K562 (cell line): ENCODE measurements at regions not wholly inside any gene's neighbourhood (a gene's known extent, or its start where the extent isn't known, plus 50 kb on each side); places are given as distances from the start of the nearest gene placed in this dataset.

ENCODE experiments used
- ATAC-seq: fragments of 200-7000 bp; cut with Tn5 transposase; 3 replicates; pipeline ENCODE4 v1.9.1; 2020; ENCODE audit warnings: moderate library complexity
- BruUV-seq: library from RNA; stranded (reverse); fragments of 400-500 nt; replicated peaks from 2 replicates; lab custom pipeline; 2021; lab: Mats Ljungman, UMichigan
- CTCF ChIA-PET: fragments of 300-600 bp; formaldehyde crosslinking; extraction: SDS; loops from one replicate; lab custom pipeline; 2021; ENCODE audit warnings: low intra/inter-chr PET ratio; lab: Yijun Ruan, JAX
- POLR2A ChIA-PET: fragments of 300-600, 350-650 bp; sonication (Branson Sonifier 250); formaldehyde crosslinking; extraction: SDS; loops from one replicate; lab custom pipeline; 2021; ENCODE audit warnings: antibody characterized with exemption, inconsistent platforms; lab: Yijun Ruan, JAX
- DNase-seq, 4 experiments: peaks; one replicate each; pipeline versions ENCODE4 v3.0.0 to v3.0.0-alpha.2; 2011 to 2018; ENCODE audit warnings: low spot score in 3 of 4, mixed read lengths in 3 of 4; ENCODE audit errors: extremely low read depth in 1 of 4
- FAIRE-seq: peaks from 2 replicates; lab custom pipeline; 2011; peaks lifted over from hg19 to GRCh38; lab: Jason Lieb, UNC
- H2AFZ ChIP-seq: 2 replicates; pipeline ENCODE4 v1.6.0; 2011; ENCODE audit warnings: low read depth, low read length, control low read depth, inconsistent platforms
- H3K27ac ChIP-seq: fragments of 200-600 bp; 3 replicates; pipeline ENCODE4 v1.8.0; 2011; ENCODE audit warnings: low read depth, mild to moderate bottlenecking, control low read depth, inconsistent platforms, low read length, moderate library complexity, mixed read lengths; ENCODE audit errors: extremely low read depth
- H3K27me3 ChIP-seq, 2 experiments: fragments of 300-600 bp in 1 of 2; 2 replicates in 1 of 2; 3 replicates in 1 of 2; pipeline versions ENCODE4 v1.6.0 to v1.8.0; 2011; ENCODE audit warnings: inconsistent platforms in 2 of 2, low read length in 2 of 2, mild to moderate bottlenecking in 1 of 2, mixed read lengths in 1 of 2, moderate library complexity in 1 of 2; ENCODE audit not compliant: control insufficient read depth in 2 of 2, insufficient read depth in 2 of 2
- H3K36me3 ChIP-seq: fragments of 300-600 bp; 3 replicates; pipeline ENCODE4 v1.8.0; 2011; ENCODE audit warnings: mild to moderate bottlenecking, low read length, inconsistent platforms; ENCODE audit not compliant: control insufficient read depth, insufficient read depth
- H3K4me1 ChIP-seq, 2 experiments: fragments of 200-600 bp in 1 of 2; replicated peaks in 1 of 2; 2 replicates in 1 of 2; 3 replicates in 1 of 2; pipeline versions ENCODE4 v1.5.1 to v1.8.0; 2011; ENCODE audit warnings: inconsistent platforms in 2 of 2, low read length in 2 of 2, mild to moderate bottlenecking in 1 of 2, mixed read lengths in 1 of 2, moderate library complexity in 1 of 2; ENCODE audit not compliant: control insufficient read depth in 2 of 2, insufficient read depth in 2 of 2
- H3K4me2 ChIP-seq: 2 replicates; pipeline ENCODE4 v1.6.1; 2011; ENCODE audit warnings: low read length, control low read depth, inconsistent platforms, mixed read lengths; ENCODE audit not compliant: insufficient read depth
- H3K4me3 ChIP-seq: fragments of 200-600 bp; sonication (generic), shearing (Covaris generic); 2 replicates; pipeline ENCODE4 v1.5.1; 2016; ENCODE audit warnings: control low read depth, inconsistent platforms
- H3K79me2 ChIP-seq: fragments of 200-600 bp; 3 replicates; pipeline ENCODE4 v1.8.0; 2011; ENCODE audit warnings: low read length, inconsistent platforms; ENCODE audit not compliant: control insufficient read depth, insufficient read depth
- H3K9ac ChIP-seq, 2 experiments: 2 replicates each; pipeline versions ENCODE4 v1.6.0 to v1.6.1; 2011; ENCODE audit warnings: low read depth in 2 of 2, low read length in 2 of 2, control low read depth in 1 of 2, inconsistent platforms in 1 of 2, mild to moderate bottlenecking in 1 of 2, mixed read lengths in 1 of 2; ENCODE audit not compliant: insufficient read depth in 1 of 2
- H3K9me1 ChIP-seq: one replicate; pipeline ENCODE4 v1.6.0; 2011; ENCODE audit warnings: inconsistent platforms, mild to moderate bottlenecking, low read length, moderate library complexity; ENCODE audit not compliant: control insufficient read depth, insufficient read depth
- H3K9me3 ChIP-seq: replicated peaks from 2 replicates; pipeline ENCODE4 v1.5.1; 2011; ENCODE audit warnings: low read depth, low read length, inconsistent platforms; ENCODE audit not compliant: control insufficient read depth, insufficient read depth
- H4K20me1 ChIP-seq: replicated peaks from 2 replicates; pipeline ENCODE4 v1.6.1; 2011; ENCODE audit warnings: low read length, inconsistent platforms, mixed read lengths; ENCODE audit not compliant: control insufficient read depth, insufficient read depth
- BRD9 ChIP-seq: fragments of 450-650 bp; IDR thresholded peaks from 2 replicates; pipeline ENCODE4 v1.6.1; 2018; ENCODE audit warnings: low read depth; ENCODE audit not compliant: partially characterized antibody
- DIDO1 ChIP-seq: fragments of 450-650 bp; IDR thresholded peaks from 2 replicates; pipeline ENCODE4 v1.6.1; 2016; ENCODE audit warnings: low read depth, missing biosample characterization, missing genetic modification characterization
- FOSL1 ChIP-seq: fragments of 200-800 bp; sonication (Bioruptor generic); conservative IDR thresholded peaks from 2 replicates; pipeline ENCODE4 v1.6.1; 2016; ENCODE audit warnings: missing genetic modification characterization, missing compliant biosample characterization
- GABPB2 ChIP-seq: fragments of 250-450 bp; sonication (Bioruptor Pico); conservative IDR thresholded peaks from 2 replicates; pipeline ENCODE4 v1.5.1; 2021; ENCODE audit warnings: mild to moderate bottlenecking
- GATAD2B ChIP-seq: fragments of 450-650 bp; IDR thresholded peaks from 2 replicates; pipeline ENCODE4 v1.6.1; 2017; ENCODE audit warnings: mild to moderate bottlenecking, borderline replicate concordance
- LCOR ChIP-seq: sonication (generic); formaldehyde crosslinking; IDR thresholded peaks from 2 replicates; pipeline ENCODE4 v1.8.0; 2022; ENCODE audit warnings: mild to moderate bottlenecking, missing genetic modification reagents
- MCM7 ChIP-seq, 2 experiments: fragments of 450-650 bp; IDR thresholded peaks; 2 replicates each; pipeline ENCODE4 v1.6.1; 2016 to 2018
- MIER1 ChIP-seq: fragments of 450-650 bp; IDR thresholded peaks from 2 replicates; pipeline ENCODE4 v1.6.1; 2016; ENCODE audit warnings: antibody characterized with exemption, mild to moderate bottlenecking, low read depth
- PCBP2 ChIP-seq: fragments of 200-400 bp; formaldehyde crosslinking; IDR thresholded peaks from 2 replicates; pipeline ENCODE4 v1.6.1; 2018; ENCODE audit warnings: low read length, low read depth, mild to moderate bottlenecking, moderate library complexity; ENCODE audit not compliant: poor library complexity, severe bottlenecking
- RNF2 ChIP-seq: sonication (generic); IDR thresholded peaks from 2 replicates; pipeline ENCODE4 v1.6.1; 2016
- XRCC4 ChIP-seq: IDR thresholded peaks from one replicate; pipeline ENCODE4 v1.6.1; 2011; ENCODE audit not compliant: insufficient read depth, insufficient read length; ENCODE audit errors: extremely low read depth
- ZKSCAN3 ChIP-seq: fragments of 250-450 bp; sonication (Bioruptor Pico); IDR thresholded peaks from 2 replicates; pipeline ENCODE4 v1.4.0; 2020
- ZNF175 ChIP-seq: fragments of 200-800 bp; sonication (Bioruptor generic); IDR thresholded peaks from 2 replicates; pipeline ENCODE4 v1.6.1; 2016; ENCODE audit warnings: low read depth, mild to moderate bottlenecking, missing genetic modification characterization, missing compliant biosample characterization
- ZNF217 ChIP-seq: sonication (generic); formaldehyde crosslinking; IDR thresholded peaks from 2 replicates; pipeline ENCODE4 v1.8.0; 2022; ENCODE audit warnings: mild to moderate bottlenecking, missing genetic modification reagents
- ZNF444 ChIP-seq: fragments of 250-450 bp; sonication (Bioruptor Pico); IDR thresholded peaks from 2 replicates; pipeline ENCODE4 v1.4.0; 2020; ENCODE audit warnings: mild to moderate bottlenecking, moderate library complexity
- WGBS: fragments of 100-300 bp; shearing (Covaris generic); methylation state at CpG from one replicate; pipeline ENCODE4 v1.1.6; 2016; ENCODE audit warnings: low coverage, mixed read lengths; ENCODE audit not compliant: insufficient coverage; ENCODE audit errors: missing lambda C conversion rate; 5-methylcytosine and 5-hydroxymethylcytosine counted together
- in situ Hi-C: fragments of 300-500 bp; cut with MboI; formaldehyde crosslinking; loops from 4 replicates; pipeline ENCODE4 v1.15.0; 2018; ENCODE audit warnings: inconsistent platforms, mixed read lengths
- intact Hi-C: fragments of 100-400 bp; cut with micrococcal nuclease; formaldehyde crosslinking; loops from 2 replicates; pipeline ENCODE4 v1.14.2; 2022
- TF ChIP-seq, protein P1 (sequence below): fragments of 200-800 bp; sonication (Bioruptor generic); IDR thresholded peaks from 2 replicates; pipeline ENCODE4 v1.6.1; 2017; ENCODE audit warnings: missing genetic modification characterization, missing compliant biosample characterization
- TF ChIP-seq, protein P2 (sequence below): fragments of 450-650 bp; IDR thresholded peaks from 2 replicates; pipeline ENCODE4 v1.6.1; 2016; ENCODE audit warnings: antibody characterized with exemption
- TF ChIP-seq, protein P3 (sequence below): sonication (generic); formaldehyde crosslinking; IDR thresholded peaks from 2 replicates; pipeline ENCODE4 v1.5.0; 2020; ENCODE audit warnings: missing genetic modification reagents
- TF ChIP-seq, protein P4 (sequence below), 2 experiments: fragments of 450-650 bp; conservative IDR thresholded peaks; 2 replicates each; pipeline ENCODE4 v1.6.1; 2017; ENCODE audit warnings: mild to moderate bottlenecking in 2 of 2, moderate library complexity in 2 of 2

DNA sequence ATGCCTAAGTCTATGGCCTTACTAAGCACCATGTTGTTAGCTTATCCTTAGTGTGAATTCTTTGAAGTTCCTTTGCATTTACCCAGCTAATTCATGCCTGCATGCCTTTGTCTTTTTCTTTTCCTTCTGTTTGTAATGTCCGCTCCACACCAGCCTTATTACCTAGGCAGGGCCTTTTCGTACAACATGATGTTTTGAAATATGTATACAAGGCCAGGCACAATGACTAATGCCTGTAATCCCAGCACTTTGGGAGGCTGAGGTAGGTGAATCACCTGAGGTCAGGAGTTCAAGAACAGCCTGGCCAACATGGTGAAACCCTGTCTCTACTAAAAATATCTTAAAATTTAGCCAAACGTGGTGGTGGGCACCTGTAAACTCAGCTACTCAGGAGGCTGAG lies 1636.5 kb upstream of the SEL1L start (continued):
- TF ChIP-seq BRD9 (no peak), GABPB2 (CRISPR knock-in tag) (no peak), ZNF217 (CRISPR knock-in tag) (no peak), FOSL1 (tag) (no peak), PCBP2 (no peak), GATAD2B (no peak)

DNA sequence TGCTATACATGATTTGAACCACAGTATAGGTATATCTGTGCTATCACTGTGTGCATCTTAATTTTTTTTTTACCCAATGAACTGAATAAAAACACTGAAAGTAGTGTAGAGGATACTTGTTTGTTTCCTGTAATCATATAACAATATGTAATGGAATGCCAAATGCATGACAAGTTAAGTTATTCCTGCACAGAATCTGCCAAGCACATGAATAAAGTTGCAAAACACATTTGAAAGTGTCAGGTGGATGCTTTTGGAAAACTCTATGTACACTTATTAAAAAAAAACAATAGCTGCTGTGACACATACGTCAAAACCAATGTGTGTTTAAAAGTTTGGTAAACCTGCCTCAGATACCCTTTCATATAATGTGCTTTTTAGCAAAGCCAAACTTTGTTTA lies 1638.1 kb upstream of the SEL1L start:
- H3K9ac ChIP-seq: no peak overlapping the region
- BruUV-seq: no TSS peak
- H3K9me1 ChIP-seq: no peaks in the 10 kb centered on the region
- no peaks in the 10 kb centered on the region for H3K9me3 ChIP-seq
- POLR2A ChIA-PET: no interaction called here
- H2AFZ ChIP-seq: no peak overlapping the region
- intact Hi-C loops (no loop called here), in situ Hi-C loops (no loop called here)
- CTCF ChIA-PET: no interaction called here
- H3K36me3 ChIP-seq: no peaks in the 10 kb centered on the region
- no peak overlapping the region for H3K4me2 ChIP-seq
- 0% methylated on average over 1 of the region's 1 CpG for WGBS
- H4K20me1 ChIP-seq: no peaks in the 10 kb centered on the region
- DNase-seq (no peak), ATAC-seq (no peak), FAIRE-seq (no peak)
- no peaks in the 10 kb centered on the region for H3K27me3 ChIP-seq
- H3K4me1 ChIP-seq: no peaks in the 10 kb centered on the region
- no peaks in the 10 kb centered on the region for H3K79me2 ChIP-seq
- no peak overlapping the region for H3K27ac ChIP-seq
- H3K4me3 ChIP-seq: no peak overlapping the region
- TF ChIP-seq, protein P1, sequence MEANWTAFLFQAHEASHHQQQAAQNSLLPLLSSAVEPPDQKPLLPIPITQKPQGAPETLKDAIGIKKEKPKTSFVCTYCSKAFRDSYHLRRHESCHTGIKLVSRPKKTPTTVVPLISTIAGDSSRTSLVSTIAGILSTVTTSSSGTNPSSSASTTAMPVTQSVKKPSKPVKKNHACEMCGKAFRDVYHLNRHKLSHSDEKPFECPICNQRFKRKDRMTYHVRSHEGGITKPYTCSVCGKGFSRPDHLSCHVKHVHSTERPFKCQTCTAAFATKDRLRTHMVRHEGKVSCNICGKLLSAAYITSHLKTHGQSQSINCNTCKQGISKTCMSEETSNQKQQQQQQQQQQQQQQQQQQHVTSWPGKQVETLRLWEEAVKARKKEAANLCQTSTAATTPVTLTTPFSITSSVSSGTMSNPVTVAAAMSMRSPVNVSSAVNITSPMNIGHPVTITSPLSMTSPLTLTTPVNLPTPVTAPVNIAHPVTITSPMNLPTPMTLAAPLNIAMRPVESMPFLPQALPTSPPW (CRISPR knock-in tag): no peak
- TF ChIP-seq ZNF444 (CRISPR knock-in tag) (no peak), ZNF175 (CRISPR knock-in tag) (no peak), MCM7 (IDR thresholded peaks at IDR 0.05) (no peak), MIER1 (no peak), DIDO1 (no peak), LCOR (no peak), XRCC4 (no peak), RNF2 (no peak), ZKSCAN3 (CRISPR knock-in tag) (no peak)
- TF ChIP-seq, protein P2, sequence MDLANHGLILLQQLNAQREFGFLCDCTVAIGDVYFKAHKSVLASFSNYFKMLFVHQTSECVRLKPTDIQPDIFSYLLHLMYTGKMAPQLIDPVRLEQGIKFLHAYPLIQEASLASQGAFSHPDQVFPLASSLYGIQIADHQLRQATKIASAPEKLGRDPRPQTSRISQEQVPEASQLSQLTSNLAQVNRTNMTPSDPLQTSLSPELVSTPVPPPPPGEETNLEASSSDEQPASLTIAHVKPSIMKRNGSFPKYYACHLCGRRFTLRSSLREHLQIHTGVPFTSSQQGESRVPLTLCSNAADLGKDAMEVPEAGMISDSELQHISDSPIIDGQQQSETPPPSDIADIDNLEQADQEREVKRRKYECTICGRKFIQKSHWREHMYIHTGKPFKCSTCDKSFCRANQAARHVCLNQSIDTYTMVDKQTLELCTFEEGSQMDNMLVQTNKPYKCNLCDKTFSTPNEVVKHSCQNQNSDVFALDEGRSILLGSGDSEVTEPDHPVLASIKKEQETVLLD: no peak
- TF ChIP-seq, protein P3, sequence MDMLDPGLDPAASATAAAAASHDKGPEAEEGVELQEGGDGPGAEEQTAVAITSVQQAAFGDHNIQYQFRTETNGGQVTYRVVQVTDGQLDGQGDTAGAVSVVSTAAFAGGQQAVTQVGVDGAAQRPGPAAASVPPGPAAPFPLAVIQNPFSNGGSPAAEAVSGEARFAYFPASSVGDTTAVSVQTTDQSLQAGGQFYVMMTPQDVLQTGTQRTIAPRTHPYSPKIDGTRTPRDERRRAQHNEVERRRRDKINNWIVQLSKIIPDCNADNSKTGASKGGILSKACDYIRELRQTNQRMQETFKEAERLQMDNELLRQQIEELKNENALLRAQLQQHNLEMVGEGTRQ: no peak
- TF ChIP-seq, protein P4, sequence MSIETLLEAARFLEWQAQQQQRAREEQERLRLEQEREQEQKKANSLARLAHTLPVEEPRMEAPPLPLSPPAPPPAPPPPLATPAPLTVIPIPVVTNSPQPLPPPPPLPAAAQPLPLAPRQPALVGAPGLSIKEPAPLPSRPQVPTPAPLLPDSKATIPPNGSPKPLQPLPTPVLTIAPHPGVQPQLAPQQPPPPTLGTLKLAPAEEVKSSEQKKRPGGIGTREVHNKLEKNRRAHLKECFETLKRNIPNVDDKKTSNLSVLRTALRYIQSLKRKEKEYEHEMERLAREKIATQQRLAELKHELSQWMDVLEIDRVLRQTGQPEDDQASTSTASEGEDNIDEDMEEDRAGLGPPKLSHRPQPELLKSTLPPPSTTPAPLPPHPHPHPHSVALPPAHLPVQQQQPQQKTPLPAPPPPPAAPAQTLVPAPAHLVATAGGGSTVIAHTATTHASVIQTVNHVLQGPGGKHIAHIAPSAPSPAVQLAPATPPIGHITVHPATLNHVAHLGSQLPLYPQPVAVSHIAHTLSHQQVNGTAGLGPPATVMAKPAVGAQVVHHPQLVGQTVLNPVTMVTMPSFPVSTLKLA (conservative IDR thresholded peaks at IDR 0.05): no peak
